ENCODE measurements at regions not wholly inside any gene's neighbourhood (a gene's known extent, or its start where the extent isn't known, plus 50 kb on each side); places are given as distances from the start of the nearest gene placed in this dataset.

GRCh38 chr3:110265302-110265701 lies 806.3 kb upstream of the NECTIN3 start:
- Histone ChIP-seq H3K27me3 (ENCODE audit: insufficient read depth, poor library complexity, severe bottlenecking) (no peaks in the 10 kb centered on the region), H3K4me3 (replicated peaks; ENCODE audit: insufficient read depth, low read length) (no peak overlapping the region), H3K27ac (replicated peaks) (no peak overlapping the region)
- DNase-seq (ENCODE audit: low read depth in 1 of 2, low spot score in 1 of 2), result no peak
- TF ChIP-seq SPI1 (IDR thresholded peaks at IDR 0.05; ENCODE audit: borderline replicate concordance, low read depth) (no peak), GABPA (IDR thresholded peaks at IDR 0.05; ENCODE audit: low read depth) (no peak), POLR2AphosphoS5 (IDR thresholded peaks at IDR 0.05; ENCODE audit: low read depth) (no peak), CTCF (IDR thresholded peaks at IDR 0.05; ENCODE audit: insufficient read depth, low read length) (no peak), REST (IDR thresholded peaks at IDR 0.05; ENCODE audit: insufficient replicate concordance, low read depth) (no peak)

- DNase-seq (ENCODE audit: low read depth in 1 of 2, low spot score in 1 of 2), result no peak
- Histone ChIP-seq H3K27me3 (ENCODE audit: insufficient read depth, poor library complexity, severe bottlenecking) (no peaks in the 10 kb centered on the region), H3K27ac (replicated peaks) (no peak overlapping the region), H3K4me3 (replicated peaks; ENCODE audit: insufficient read depth, low read length) (no peak overlapping the region)
- no peak for TF ChIP-seq GABPA (IDR thresholded peaks at IDR 0.05; ENCODE audit: low read depth)
- no peak for TF ChIP-seq SPI1 (IDR thresholded peaks at IDR 0.05; ENCODE audit: borderline replicate concordance, low read depth)
- no peak for TF ChIP-seq REST (IDR thresholded peaks at IDR 0.05; ENCODE audit: insufficient replicate concordance, low read depth)
- TF ChIP-seq POLR2AphosphoS5 (IDR thresholded peaks at IDR 0.05; ENCODE audit: low read depth), result no peak
Observed at GRCh38 chr3:110267304-110267845, 804.2 kb upstream of the NECTIN3 start.

- DNase-seq (ENCODE audit: low read depth in 1 of 2, low spot score in 1 of 2), result no peak
- TF ChIP-seq REST (IDR thresholded peaks at IDR 0.05; ENCODE audit: insufficient replicate concordance, low read depth) (no peak), CTCF (IDR thresholded peaks at IDR 0.05; ENCODE audit: insufficient read depth, low read length) (no peak), POLR2AphosphoS5 (IDR thresholded peaks at IDR 0.05; ENCODE audit: low read depth) (no peak), SPI1 (IDR thresholded peaks at IDR 0.05; ENCODE audit: borderline replicate concordance, low read depth) (no peak), GABPA (IDR thresholded peaks at IDR 0.05; ENCODE audit: low read depth) (no peak)
- H3K4me3 ChIP-seq (replicated peaks; ENCODE audit: insufficient read depth, low read length), result no peak overlapping the region
- no peaks in the 10 kb centered on the region for H3K27me3 ChIP-seq (ENCODE audit: insufficient read depth, poor library complexity, severe bottlenecking)
- no peak overlapping the region for H3K27ac ChIP-seq (replicated peaks)
Observed at GRCh38 chr3:110272525-110272924, 799.1 kb upstream of the NECTIN3 start.
